Ovary (tissue), 3 donors: ENCODE measurements at regions not wholly inside any gene's neighbourhood (a gene's known extent, or its start where the extent isn't known, plus 50 kb on each side); places are given as distances from the start of the nearest gene placed in this dataset.

Experiments used
- CTCF ChIP-seq, 3 donors: fragments of 450-650 bp in 2 of 3; fragments of 200-600 bp in 1 of 3; IDR thresholded peaks; one replicate each; pipeline versions ENCODE4 v1.5.1 to v1.8.0; 2016 to 2022; ENCODE audit warnings: antibody characterized with exemption in 3 of 3, mild to moderate bottlenecking in 1 of 3
- EP300 ChIP-seq: sonication (generic); formaldehyde crosslinking; IDR thresholded peaks from one replicate; pipeline ENCODE4 v1.6.1; 2017; ENCODE audit warnings: antibody characterized with exemption
- POLR2A ChIP-seq: fragments of 450-650 bp; IDR thresholded peaks from one replicate; pipeline ENCODE4 v1.6.1; 2017; ENCODE audit warnings: antibody characterized with exemption, mild to moderate bottlenecking, moderate library complexity
- donor health status: DM: no; HTN: no; CAD: no.

- TF ChIP-seq POLR2A (no peak), CTCF (IDR thresholded peaks at IDR 0.05) (no peak), EP300 (no peak)
These were observed 181.7 kb upstream of the SYNPR start for GRCh38 chr3:63096248-63097058.
